HK-2 (cell line): ENCODE measurements at regions not wholly inside any gene's neighbourhood (a gene's known extent, or its start where the extent isn't known, plus 50 kb on each side); places are given as distances from the start of the nearest gene placed in this dataset.
A peak's percentile ranks its signal among the peaks of the same experiment; 100 is the strongest.

Source experiments
- DNase-seq: peaks from one replicate; pipeline ENCODE4 v3.0.0-alpha.2; 2018; ENCODE audit not compliant: unreplicated experiment

GRCh38 chr18:8536922-8537321, 72.3 kb upstream of the RAB12 start:
- no peak for DNase-seq

- no peak for DNase-seq
These were observed 71.8 kb upstream of the RAB12 start for GRCh38 chr18:8537400-8537799.

DNA sequence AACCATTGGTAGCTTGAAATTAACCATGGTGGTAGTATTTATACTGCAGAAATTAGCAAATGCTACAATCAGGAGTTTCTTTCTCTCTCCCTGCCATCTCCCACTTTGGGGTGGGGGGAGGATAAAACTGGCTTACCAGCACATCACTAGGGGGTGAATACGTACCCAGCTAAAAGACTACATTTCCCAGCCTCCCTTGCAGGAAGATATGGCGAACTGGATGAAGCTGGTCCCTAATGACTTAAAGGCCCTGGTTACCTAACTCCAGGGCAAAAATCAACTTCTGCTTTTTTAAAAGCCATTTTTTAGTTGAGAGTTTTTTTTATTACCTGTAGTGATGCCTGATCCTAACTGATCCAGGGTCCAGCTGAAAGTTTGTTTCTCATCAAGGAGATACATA, 70.3 kb upstream of the RAB12 start:
- DNase-seq = no peak

DNA sequence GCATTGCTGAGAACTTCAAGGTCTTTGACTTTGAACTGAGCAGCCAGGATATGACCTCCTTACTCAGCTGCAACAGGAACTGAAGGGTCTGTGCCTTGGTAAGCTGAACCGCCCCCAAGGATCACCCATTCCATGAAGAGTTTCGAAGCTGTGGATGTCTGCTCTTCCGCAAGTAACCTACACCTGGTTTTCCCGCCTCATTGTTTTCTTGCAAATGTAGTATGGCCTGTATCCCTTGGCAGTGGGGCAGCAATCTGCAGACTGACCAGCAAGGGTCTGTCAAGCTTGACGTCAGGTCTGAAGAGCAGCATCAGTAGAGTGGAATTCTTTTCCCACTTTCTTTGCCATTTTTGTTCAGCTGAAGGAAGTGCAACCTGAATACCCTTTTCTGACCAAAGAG, 62.6 kb upstream of the RAB12 start:
- no peak for DNase-seq

- DNase-seq = peak; percentile 18
These were observed 61.1 kb upstream of the RAB12 start for GRCh38 chr18:8548186-8548585.

GRCh38 chr18:8549254-8549757, 59.9 kb upstream of the RAB12 start:
- DNase-seq = no peak

- no peak for DNase-seq
These were observed 57.1 kb upstream of the RAB12 start for GRCh38 chr18:8552151-8552550.

GRCh38 chr18:8554354-8554753, 54.9 kb upstream of the RAB12 start:
- DNase-seq = no peak

- no peak for DNase-seq
These were observed 52.8 kb upstream of the RAB12 start for GRCh38 chr18:8556424-8556823.
